Posterior vena cava (tissue), 2 donors: ENCODE measurements at regions not wholly inside any gene's neighbourhood (a gene's known extent, or its start where the extent isn't known, plus 50 kb on each side); places are given as distances from the start of the nearest gene placed in this dataset.

Source experiments
- DNase-seq: peaks from one replicate; pipeline ENCODE4 v3.0.0-alpha.2; 2020; ENCODE audit warnings: low spot score
- intact Hi-C, 2 donors: fragments of 100-400 bp; cut with DNase I; formaldehyde crosslinking; loops; one replicate each; pipeline versions ENCODE4 v1.14.1 to v1.14.2; 2022 to 2023
- donor health status: DM: yes; HTN: yes; CAD: no.
- donor health status: DM: yes; HTN: yes; CAD: no.

- intact Hi-C loops: no loop called here
- DNase-seq: no peak
Observed at GRCh38 chr15:96390986-96391385, 60.5 kb downstream of the NR2F2 start.

- intact Hi-C loops: no loop called here
Observed at GRCh38 chr15:96392380-96393208, 62.1 kb downstream of the NR2F2 start.

GRCh38 chr15:96393209-96393513, 62.7 kb downstream of the NR2F2 start:
- no peak for DNase-seq
- intact Hi-C loops: no loop called here

More at GRCh38 chr15:96392380-96393208, 62.1 kb downstream of the NR2F2 start:
- no peak for DNase-seq

- DNase-seq: no peak
- intact Hi-C loops: no loop called here
Observed at GRCh38 chr15:96395687-96396086, 65.2 kb downstream of the NR2F2 start.

GRCh38 chr15:96398776-96399175, 68.3 kb downstream of the NR2F2 start:
- intact Hi-C loops: no loop called here
- DNase-seq: no peak

- intact Hi-C loops: no loop called here
- DNase-seq: no peak
Observed at GRCh38 chr15:96402403-96402802, 71.9 kb downstream of the NR2F2 start.

- DNase-seq: no peak
- intact Hi-C loops: no loop called here
Observed at GRCh38 chr15:96403071-96403470, 72.6 kb downstream of the NR2F2 start.

GRCh38 chr15:96403932-96404331, 73.4 kb downstream of the NR2F2 start:
- intact Hi-C loops: no loop called here
- no peak for DNase-seq

- no peak for DNase-seq
- intact Hi-C loops: no loop called here
Observed at GRCh38 chr15:96404560-96404959, 74.1 kb downstream of the NR2F2 start.

GRCh38 chr15:96406291-96406690, 75.8 kb downstream of the NR2F2 start:
- intact Hi-C loops: no loop called here
- DNase-seq: no peak

- no peak for DNase-seq
- intact Hi-C loops: no loop called here
Observed at GRCh38 chr15:96406701-96407100, 76.2 kb downstream of the NR2F2 start.

- no peak for DNase-seq
- intact Hi-C loops: no loop called here
Observed at GRCh38 chr15:96407482-96407881, 77.0 kb downstream of the NR2F2 start.

- intact Hi-C loops: no loop called here
- no peak for DNase-seq
Observed at GRCh38 chr15:96408591-96409183, 78.2 kb downstream of the NR2F2 start.

- intact Hi-C loops: no loop called here
- DNase-seq: no peak
Observed at GRCh38 chr15:96409215-96410138, 79.0 kb downstream of the NR2F2 start.

- intact Hi-C loops: no loop called here
- DNase-seq: no peak
Observed at GRCh38 chr15:96410175-96411055, 79.9 kb downstream of the NR2F2 start.

- no peak for DNase-seq
- intact Hi-C loops: no loop called here
Observed at GRCh38 chr15:96411056-96412031, 80.8 kb downstream of the NR2F2 start.

GRCh38 chr15:96412045-96412905, 81.8 kb downstream of the NR2F2 start:
- no peak for DNase-seq
- intact Hi-C loops: no loop called here
